GM18858 (cell line): ENCODE measurements at regions not wholly inside any gene's neighbourhood (a gene's known extent, or its start where the extent isn't known, plus 50 kb on each side); places are given as distances from the start of the nearest gene placed in this dataset.
A peak's percentile ranks its signal among the peaks of the same experiment; 100 is the strongest.

Experiments used
- ATAC-seq: cut with Tn5 transposase; IDR thresholded peaks from one replicate; pipeline ENCODE4 v1.9.1; 2021; ENCODE audit not compliant: unreplicated experiment

DNA sequence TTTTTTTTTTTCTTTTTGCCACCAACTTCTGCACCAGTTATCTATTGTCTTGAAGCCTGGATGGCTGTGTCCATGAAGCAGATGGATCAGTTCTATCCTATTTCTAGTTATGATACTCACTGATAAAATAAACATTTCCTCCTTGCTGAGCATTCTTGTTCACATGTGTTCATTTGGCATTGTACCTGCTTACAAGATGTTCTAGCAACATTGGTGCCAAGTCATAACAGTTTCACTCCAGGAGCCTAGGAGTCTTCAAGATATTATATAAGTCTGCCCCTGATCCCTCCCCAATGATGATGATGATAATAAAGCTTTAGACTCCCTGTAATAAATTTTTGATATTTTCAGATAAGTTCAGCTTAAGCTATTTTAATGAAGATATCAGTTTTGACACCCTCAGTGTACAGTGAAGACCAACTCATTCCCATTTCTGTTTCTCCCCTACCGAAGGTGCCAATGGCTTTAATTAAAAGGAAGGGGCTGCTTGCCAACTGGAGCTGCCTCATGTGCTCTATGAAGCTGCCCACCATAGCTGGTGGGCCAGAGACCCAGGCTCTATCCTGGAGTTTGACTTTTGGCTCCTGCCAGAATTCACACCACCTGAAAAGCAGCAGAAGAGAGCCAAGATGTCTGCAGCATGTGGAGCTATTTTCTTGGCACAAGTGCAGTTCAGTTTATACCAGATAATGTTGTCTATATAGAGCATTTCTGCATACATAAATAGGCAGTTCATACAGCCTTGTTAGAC lies 265.4 kb upstream of the TET2 start:
- no peak for ATAC-seq

DNA sequence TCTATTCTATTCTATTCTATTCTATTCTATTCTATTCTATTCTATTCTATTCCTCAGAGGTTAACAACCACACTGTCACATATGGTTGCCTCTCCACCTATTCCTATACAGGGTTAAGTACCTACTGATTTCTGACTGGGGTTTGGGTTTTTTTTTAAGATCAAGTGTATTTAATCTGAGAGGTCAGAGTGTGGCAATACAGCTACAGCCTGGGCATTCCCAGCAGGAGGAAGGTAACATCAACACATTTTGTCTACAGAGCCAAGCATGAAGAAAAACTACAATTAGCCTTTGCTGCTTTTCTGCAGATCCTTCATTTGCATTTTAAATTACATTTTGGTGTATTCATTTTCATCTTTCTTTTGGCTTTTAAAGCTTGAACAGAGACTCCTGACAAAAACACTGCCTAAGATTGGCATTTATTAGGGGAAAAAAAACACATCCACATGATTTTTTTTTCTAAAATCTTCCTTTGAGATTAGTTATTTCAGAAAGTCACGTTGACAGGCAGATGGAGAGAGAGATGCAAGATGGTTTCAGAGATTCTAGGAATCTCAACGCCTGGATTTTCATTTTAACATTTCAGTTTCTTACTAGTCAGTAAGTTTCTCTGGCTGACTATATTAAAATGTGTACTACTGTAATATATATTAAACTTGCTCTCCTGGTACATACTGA lies 255.9 kb upstream of the TET2 start:
- ATAC-seq: no peak

DNA sequence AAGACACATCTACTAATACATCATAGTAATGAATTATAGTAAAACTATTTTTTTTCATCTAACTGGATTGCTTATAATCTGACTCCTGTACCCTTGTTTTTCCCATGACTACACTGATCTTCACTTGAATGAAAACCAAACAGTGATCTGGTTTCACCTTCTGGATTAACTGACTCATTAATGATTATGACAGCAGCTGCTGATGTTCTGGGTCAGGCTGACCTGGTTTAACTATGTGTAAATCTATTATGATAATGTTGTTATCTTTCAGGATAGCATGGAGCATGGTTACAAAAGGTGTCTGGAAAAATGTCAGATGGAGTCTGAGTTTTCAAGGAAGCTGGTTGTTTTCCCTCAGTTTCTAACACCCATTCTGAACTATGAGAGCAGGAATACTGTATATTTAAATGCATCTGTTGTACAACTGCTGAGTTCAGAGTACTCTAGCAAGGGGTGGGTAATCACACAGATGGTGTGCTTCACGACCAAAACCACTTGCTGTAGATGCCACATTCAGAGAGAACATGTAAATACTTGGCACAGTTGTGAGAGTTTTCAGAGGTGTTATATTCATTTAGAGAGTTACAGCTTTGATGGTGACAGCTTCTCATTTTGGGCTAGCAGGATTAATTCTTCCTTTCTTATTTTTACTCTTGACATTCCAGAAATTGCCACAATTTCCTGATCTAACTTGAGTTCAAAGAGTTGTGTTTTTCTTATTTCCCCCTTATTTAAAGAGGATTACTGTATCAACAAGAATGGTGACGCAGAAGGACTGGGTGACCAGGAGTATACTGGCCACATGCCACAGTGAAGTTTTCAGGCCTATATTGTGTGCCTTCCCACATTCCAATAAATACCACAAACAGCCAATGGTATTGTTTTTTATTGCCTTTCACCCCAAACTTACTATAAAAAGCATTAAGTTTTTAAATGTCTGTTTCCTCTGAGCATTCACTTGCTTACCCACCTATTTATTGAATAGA lies 249.7 kb upstream of the TET2 start:
- ATAC-seq: peak; percentile 83

DNA sequence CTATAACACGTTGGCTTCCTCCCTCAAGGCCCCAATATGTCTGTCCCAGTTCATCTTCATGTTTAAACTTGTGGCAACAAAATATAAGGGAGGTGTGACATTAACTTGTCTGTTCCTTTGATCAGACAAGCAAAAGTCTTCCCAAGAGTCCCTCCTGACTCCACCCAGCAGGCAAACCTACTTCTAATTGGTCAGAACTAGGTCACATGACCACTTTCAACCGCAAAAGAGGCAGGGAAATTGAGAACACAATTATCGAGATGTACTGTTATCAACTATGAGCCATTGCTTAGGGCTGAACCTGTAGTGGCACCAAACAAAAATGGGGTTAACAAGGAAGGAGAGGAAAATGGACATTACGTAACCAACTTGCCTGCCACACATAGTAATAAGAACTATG lies 246.8 kb upstream of the TET2 start:
- ATAC-seq: no peak

DNA sequence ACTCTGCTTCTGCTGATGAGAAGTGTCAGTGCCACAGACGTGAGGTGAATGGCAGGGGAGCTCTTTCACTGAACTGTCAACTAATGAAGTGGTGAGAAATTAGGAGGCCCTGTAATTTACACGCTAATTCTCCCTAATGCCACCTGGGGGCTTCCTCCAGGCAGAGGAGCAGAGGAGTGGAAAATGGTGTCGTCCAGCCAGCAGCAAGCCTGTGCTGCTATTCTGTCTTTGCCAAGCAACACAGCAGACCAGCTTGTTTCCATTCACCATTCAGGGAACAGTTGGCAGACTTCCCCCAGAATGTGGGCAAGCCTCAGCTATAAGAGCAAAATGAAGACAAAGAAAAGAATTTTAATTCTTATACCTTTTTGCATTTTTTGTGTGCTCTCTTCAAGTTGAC lies 245.2 kb upstream of the TET2 start:
- ATAC-seq: no peak

DNA sequence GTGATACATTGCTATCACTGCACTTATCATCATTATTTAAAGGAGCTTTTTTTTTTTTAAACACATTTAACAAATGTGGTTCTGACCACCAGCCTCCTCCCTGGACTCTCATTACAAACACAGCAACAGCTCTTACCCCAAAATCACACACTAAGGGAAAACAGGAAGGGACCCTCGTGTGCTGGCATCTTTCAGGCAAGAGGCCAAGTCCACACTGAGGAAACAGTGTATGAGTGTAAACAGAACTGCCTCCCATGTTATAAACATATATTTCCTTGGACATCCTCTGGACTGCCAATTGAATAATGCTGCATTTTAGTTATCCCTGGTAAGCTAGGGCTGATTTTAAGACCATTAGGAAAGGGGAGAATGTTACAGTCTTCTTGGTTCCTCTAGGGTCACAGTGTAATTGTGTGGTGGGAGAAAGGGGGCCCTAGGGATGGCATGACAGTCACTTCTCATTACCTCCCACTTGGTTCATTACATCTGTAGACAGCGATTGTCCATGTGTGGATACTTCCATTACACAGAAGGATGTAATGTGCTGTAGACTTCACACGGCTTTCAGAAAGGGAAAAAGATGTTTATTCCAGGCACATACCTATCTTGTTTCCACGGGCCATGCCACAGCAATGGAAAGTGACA lies 244.6 kb upstream of the TET2 start:
- ATAC-seq: no peak

DNA sequence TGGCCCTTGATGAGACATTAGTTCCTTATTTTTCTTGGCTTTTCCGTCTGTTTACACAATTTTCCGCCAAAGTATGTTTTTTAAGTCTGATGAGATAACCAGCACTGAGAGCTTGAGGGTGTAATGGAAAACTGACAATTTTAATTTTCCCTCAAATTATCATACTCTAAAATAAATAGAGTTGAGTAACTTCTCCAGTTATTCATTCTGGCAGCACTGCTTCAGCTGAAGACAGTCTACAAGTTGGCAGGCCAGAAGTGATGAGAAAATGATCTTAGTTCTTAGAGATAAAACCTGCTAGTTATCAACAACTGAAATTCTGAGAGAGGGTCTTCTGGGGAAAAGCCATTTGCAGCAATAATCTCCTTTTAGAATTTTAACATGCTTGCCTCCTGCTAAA lies 241.6 kb upstream of the TET2 start:
- ATAC-seq: no peak

DNA sequence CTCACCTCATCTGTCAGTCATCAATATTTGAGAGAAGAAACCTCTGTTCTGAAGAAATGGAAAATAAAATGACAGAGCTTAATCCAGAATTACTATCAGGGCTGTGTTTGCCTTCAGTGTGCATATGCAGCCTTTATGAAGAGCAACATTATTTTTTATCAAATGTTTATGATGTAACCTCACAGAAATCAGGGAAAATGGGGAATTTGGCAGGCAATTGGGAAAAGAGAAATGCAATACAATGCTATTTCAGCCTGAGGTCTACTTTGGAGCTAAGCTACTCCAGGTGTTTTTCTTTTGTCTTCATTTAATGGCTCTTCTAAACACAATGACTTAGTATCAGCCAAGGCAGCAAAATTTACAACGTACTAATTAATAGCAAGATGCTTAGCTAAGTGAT lies 241.1 kb upstream of the TET2 start:
- no peak for ATAC-seq

DNA sequence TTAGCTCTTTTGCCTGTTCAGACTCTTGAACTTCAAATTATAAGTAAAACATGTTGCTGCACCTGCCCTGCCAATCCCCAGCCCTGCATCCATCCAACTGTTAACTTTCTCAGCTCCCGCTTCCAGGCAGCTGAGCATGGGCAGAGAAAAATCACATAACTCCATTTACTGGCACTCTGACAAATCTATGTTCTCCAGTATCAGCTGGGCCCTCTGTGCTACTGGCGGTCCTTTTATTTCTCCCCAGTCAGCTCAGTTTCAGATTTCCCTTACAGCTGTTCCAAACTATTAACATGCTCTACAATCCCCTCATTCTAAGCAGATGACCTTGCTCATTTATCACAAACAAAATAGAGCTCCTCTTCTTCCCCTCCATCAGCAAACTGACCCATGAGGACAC lies 240.4 kb upstream of the TET2 start:
- no peak for ATAC-seq

DNA sequence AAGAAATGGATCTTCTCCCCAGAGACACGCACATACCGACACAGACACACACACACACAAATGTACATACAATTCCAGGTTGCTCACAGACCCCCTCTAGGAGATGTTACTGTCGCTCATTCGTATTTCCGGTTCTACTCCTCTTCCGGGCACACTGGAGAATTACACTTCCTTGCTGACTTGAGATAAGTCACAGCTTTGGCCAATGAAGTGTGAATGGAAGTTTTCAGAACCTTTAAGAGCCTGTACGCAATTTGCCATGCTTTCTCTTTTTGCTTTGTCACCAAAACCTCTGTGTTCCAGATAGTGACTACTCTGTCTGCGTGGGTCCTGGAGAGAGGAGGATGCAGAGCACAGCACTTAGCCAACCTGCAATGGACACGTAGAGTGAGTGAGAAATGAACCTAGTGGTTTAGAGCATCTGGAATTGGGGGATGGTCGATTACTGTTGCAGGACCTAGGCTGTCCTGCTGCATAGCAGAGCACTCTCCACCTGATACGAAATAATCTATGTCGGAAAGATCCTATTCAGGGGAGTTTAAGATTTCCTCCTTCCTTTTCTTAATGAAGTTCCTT lies 239.5 kb upstream of the TET2 start:
- peak; percentile 61 for ATAC-seq

DNA sequence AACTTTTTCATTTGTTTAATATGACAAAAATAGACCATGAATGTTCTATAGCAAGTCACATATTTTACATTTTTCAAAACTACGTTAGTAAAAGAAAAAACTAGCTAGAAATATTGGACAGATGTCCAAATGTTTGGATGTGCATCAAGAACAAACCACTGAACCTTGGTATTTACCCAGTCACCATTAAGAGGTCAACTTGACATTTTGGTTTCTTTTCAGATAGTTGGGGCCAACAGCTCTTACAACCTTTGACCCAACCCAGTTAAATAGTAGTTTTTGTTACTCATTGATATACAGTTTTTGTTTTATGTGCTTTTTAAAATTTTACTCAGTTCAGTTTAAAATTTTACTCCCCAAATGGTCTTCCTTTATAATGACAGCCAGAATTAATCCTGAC lies 238.7 kb upstream of the TET2 start:
- no peak for ATAC-seq

DNA sequence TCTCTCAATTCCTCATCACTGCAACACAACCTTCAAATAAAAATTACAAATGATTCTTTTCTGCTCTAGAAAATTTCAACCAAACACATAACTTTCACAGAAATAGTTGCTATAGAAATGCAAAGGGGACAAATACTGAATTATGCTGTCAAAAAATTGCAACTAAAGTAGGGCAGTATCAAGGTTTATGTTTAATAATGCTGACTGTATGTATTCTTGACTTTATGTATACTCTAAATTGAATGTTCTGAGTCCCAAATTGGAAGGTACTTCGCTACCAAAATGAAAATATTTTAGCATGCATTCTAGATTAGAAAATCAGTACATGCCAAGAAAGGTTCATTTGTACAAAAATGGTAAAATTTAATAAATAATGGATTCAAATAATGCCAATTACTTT lies 237.3 kb upstream of the TET2 start:
- no peak for ATAC-seq

DNA sequence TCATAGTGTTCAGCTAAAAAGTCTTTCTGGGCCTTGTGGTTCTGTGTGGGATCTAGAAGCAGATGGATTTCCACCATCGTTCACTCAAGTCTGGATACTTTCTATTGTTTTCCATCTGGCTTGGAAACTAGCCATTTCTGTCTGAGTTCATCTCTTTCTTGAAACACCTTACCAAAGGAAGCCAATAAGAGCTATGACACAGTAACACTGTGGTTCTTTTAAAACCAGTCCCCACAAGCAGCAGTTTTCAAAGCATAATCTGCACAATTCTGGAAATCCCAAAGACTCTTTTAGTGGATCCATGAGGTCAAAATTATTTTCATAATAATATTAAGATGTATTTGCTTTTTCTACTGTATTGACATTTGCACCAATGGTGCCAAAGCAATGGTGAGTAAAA lies 234.2 kb upstream of the TET2 start:
- ATAC-seq: no peak

DNA sequence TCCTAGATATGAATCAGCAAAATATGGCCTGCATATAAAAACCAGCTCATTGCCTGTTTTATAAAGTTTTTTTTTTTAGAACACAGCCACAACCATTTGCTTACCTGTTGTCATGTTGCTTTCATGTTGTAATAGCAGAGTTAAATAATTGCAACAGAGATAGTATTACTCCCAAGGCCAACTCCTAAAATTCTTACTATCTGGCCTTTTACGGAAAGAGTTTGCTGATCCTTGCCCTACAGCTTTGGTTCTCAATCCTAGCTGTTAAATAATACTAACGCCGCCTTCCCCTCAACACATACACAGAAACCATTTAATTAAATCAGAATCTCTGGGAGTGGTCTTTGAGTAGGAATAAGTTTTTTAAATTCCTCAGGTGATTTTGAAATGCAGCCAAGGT lies 231.3 kb upstream of the TET2 start:
- no peak for ATAC-seq

DNA sequence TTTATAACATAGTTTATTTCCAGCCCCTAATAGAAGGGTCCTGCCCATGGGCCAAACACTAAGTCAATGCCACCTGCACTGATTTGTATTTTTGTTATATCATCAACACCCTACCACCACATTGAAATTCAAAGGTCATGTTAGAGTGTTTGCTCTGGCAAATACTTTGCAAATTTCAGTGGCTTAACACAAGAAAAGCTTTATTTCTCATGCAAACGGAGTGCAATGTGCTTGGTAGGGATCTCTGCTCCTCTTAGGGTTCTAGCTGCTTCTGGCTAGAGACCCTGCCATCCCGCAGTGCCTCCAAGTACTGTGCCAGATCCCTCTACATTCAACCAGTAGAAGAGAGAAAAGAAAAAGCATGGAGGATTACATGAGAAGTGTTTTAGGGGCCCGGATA lies 230.8 kb upstream of the TET2 start:
- ATAC-seq: no peak

DNA sequence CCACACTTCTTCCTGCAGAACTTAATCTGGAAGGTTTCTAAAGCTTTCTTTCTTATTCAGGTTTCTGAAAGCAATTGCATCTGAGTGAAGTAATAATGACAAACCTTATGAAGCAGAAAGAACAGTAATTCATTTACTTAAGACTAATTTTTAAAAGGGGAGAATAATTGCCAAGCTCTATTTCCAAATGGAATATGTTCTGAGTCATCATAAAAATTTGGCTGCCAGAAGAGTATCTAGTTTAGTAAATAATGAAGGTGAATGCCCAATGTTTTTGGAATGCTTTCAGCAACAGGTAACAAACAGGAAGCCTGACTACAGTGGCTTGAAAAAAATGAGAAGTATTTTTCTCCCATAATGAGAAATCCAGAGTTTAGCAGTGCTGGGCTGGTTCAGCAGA lies 227.3 kb upstream of the TET2 start:
- ATAC-seq: no peak

DNA sequence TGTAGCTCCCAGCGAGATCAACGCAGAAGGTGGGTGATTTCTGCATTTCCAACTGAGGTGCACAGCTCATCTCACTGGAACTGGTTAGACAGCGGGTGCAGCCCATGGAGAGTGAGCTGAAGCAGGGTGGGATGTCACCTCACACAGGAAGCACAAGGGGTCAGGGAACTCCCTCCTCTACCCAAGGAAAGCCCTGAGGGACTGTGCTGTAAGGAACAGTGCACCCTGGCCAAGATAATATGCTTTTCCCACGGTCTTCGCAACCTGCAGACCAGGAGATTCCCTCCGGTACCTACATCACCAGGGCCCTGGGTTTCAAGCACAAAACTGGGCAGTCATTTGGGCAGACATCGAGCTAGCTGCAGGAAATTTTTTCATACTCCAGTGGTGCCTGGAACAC lies 216.4 kb upstream of the TET2 start:
- no peak for ATAC-seq

DNA sequence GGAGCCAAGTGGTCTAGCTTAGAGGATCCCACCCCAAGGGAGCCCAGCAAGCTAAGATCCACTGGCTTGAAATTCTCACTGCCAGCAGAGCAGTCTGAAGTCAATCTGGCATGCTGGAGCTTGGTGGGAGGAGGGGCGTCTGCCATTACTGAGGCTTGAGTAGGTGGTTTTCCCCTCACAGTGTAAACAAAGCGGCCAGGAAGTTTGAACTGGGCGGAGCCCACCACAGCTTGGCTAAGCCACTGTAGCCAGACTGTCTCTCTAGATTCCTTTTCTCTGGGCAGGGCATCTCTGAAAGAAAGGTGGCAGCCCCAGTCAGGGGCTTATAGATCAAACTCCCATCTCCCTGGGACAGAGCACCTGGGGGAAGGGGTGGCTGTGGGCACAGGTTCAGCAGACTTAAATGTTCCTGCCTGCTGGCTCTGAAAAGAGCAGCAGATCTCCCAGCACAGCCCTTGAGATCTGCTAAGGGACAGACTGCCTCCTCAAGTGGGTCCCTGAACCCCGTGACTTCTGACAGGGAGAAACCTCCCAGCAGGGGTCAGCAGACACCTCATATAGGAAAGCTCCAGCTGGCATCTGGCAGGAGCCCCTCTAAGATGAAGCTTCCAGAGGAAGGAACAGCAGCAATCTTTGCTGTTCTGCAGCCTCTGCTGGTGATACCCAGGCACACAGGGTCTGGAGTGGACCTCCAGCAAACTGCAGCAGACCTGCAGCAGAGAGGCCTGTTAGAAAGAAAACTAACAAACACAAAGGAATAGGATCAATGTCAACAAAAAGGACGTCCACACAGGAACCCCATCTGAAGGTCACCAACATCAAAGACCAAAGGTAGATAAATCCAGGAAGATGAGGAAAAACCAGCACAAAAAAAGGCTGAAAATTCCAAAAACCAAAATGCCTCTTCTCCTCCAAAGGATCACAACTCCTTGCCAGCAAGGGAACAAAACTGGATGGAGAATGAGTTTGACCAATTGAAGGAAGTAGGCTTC lies 215.6 kb upstream of the TET2 start:
- peak; percentile 59 for ATAC-seq

DNA sequence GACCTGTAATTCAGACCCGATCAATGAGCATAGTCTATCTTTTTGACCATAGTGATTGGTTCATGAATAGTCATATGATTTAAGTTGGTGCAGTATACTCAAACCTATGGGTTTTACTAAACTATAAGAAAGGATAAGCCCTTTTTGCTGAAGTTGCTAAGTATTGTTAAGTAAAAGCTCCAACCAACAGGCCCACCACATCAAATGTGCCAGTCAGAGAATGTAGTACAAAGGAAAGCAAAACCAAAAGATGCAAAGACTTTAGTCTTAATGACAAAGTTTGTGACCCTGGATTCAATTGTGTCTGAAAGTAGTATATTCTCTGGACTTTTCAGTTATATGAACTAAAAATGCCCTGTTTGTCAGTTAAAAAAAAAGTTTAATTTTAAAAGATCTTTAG lies 208.1 kb upstream of the TET2 start:
- no peak for ATAC-seq

DNA sequence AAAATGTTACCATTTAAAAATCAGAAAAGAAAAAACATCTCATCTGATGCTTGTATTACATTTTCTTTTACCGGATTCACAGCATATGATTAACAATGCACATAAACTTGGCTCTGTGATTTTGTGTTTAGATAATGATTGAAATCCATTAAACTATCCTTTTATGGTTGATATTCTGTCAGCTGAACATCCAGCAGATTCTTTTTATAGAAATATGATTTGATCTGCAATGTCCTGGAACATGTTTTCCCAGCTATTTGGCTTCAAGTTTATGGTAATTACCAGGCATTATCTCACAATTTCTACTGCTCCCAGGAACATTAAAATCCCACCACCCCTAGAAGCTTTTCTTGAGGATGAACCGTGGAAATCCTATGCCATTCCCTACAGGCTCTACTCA lies 205.7 kb upstream of the TET2 start:
- no peak for ATAC-seq
